GM23338 (cell line): ENCODE measurements at regions not wholly inside any gene's neighbourhood (a gene's known extent, or its start where the extent isn't known, plus 50 kb on each side); places are given as distances from the start of the nearest gene placed in this dataset.

Source experiments
- ATAC-seq: fragments of 200-7000 bp; cut with Tn5 transposase; 3 replicates; pipeline ENCODE4 v1.9.1; 2020
- DNase-seq: peaks from one replicate; pipeline ENCODE4 v3.0.0-alpha.2; 2015; ENCODE audit warnings: low spot score
- H2AFZ ChIP-seq: fragments of 200-600 bp; sonication (generic); 2 replicates; pipeline ENCODE4 v1.8.0; 2016; ENCODE audit warnings: antibody characterized with exemption, mild to moderate bottlenecking, moderate library complexity
- H3F3A ChIP-seq: fragments of 200-600 bp; sonication (generic); replicated peaks from 2 replicates; pipeline ENCODE4 v1.8.0; 2017; ENCODE audit warnings: antibody characterized with exemption, mixed run types, low read depth
- H3K27ac ChIP-seq: fragments of 200-600 bp; sonication (generic); 2 replicates; pipeline ENCODE4 v1.6.1; 2016; ENCODE audit warnings: low read depth
- H3K27me3 ChIP-seq: fragments of 200-600 bp; sonication (generic); 2 replicates; pipeline ENCODE4 v1.8.0; 2016; ENCODE audit warnings: mild to moderate bottlenecking, mixed run types, moderate library complexity; ENCODE audit not compliant: insufficient read depth
- H3K36me3 ChIP-seq: fragments of 200-600 bp; sonication (generic); 2 replicates; pipeline ENCODE4 v1.8.0; 2016; ENCODE audit warnings: mild to moderate bottlenecking; ENCODE audit not compliant: insufficient read depth
- H3K4me1 ChIP-seq: fragments of 200-600 bp; sonication (generic); 2 replicates; pipeline ENCODE4 v1.8.0; 2016; ENCODE audit warnings: mild to moderate bottlenecking, moderate library complexity; ENCODE audit not compliant: insufficient read depth
- H3K4me2 ChIP-seq: fragments of 200-600 bp; sonication (generic); 2 replicates; pipeline ENCODE4 v1.7.1; 2017; ENCODE audit warnings: mixed run types
- H3K4me3 ChIP-seq: fragments of 200-600 bp; sonication (generic); 2 replicates; pipeline ENCODE4 v1.6.1; 2016; ENCODE audit warnings: mixed run types
- H3K79me2 ChIP-seq: fragments of 200-600 bp; sonication (generic); replicated peaks from 2 replicates; pipeline ENCODE4 v1.8.0; 2017; ENCODE audit warnings: mild to moderate bottlenecking; ENCODE audit not compliant: insufficient read depth
- H3K9me2 ChIP-seq: fragments of 200-600 bp; sonication (generic); 2 replicates; pipeline ENCODE4 v1.8.0; 2017; ENCODE audit not compliant: insufficient read depth
- H4K20me1 ChIP-seq: fragments of 200-600 bp; sonication (generic); replicated peaks from 2 replicates; pipeline ENCODE4 v1.8.0; 2017; ENCODE audit warnings: mild to moderate bottlenecking; ENCODE audit not compliant: insufficient read depth
- H3K27ac Mint-ChIP-seq: 2 replicates; pipeline ENCODE4 v1.8.0; 2020; ENCODE audit warnings: inconsistent platforms, mild to moderate bottlenecking, moderate library complexity, mixed read lengths
- H3K27me3 Mint-ChIP-seq: 3 replicates; pipeline ENCODE4 v1.8.0; 2022; ENCODE audit warnings: low read depth, mild to moderate bottlenecking, moderate library complexity, mixed read lengths, inconsistent platforms; ENCODE audit not compliant: insufficient read depth, poor library complexity
- H3K36me3 Mint-ChIP-seq: 3 replicates; pipeline ENCODE4 v1.8.0; 2021; ENCODE audit warnings: low read depth, mild to moderate bottlenecking, inconsistent platforms, moderate library complexity, mixed read lengths
- H3K4me1 Mint-ChIP-seq: 3 replicates; pipeline ENCODE4 v1.8.0; 2020; ENCODE audit warnings: mild to moderate bottlenecking, inconsistent platforms, mixed read lengths
- H3K4me3 Mint-ChIP-seq: 3 replicates; pipeline ENCODE4 v1.8.0; 2021; ENCODE audit warnings: moderate library complexity, mild to moderate bottlenecking, inconsistent platforms, mixed read lengths
- H3K9me3 Mint-ChIP-seq: 3 replicates; pipeline ENCODE4 v1.8.0; 2020; ENCODE audit warnings: moderate library complexity, mild to moderate bottlenecking, inconsistent platforms, mixed read lengths
- CREB1 ChIP-seq: fragments of 250-450 bp; sonication (Bioruptor Pico); IDR thresholded peaks from 2 replicates; pipeline ENCODE4 v1.5.0; 2020; ENCODE audit warnings: low read depth, mild to moderate bottlenecking, moderate library complexity
- CTCF ChIP-seq, 2 experiments: fragments of 200-600 bp in 1 of 2; sonication (generic) in 1 of 2; conservative IDR thresholded peaks; 2 replicates each; pipeline versions ENCODE4 v1.5.1 to v1.6.1; 2016 to 2017; ENCODE audit warnings: antibody characterized with exemption in 2 of 2, low read depth in 2 of 2, mild to moderate bottlenecking in 2 of 2, moderate library complexity in 1 of 2
- ETS1 ChIP-seq: IDR thresholded peaks from 2 replicates; pipeline ENCODE4 v1.6.1; 2016; ENCODE audit warnings: antibody characterized with exemption
- EZH2 ChIP-seq: fragments of 200-600 bp; sonication (generic); IDR thresholded peaks from one replicate; pipeline ENCODE4 v1.8.0; 2017; ENCODE audit warnings: antibody characterized with exemption, mild to moderate bottlenecking, low read depth; ENCODE audit not compliant: unreplicated experiment
- EZH2phosphoT487 ChIP-seq: fragments of 200-600 bp; sonication (generic); IDR thresholded peaks from one replicate; pipeline ENCODE4 v1.8.1; 2018; ENCODE audit warnings: antibody characterized with exemption; ENCODE audit not compliant: unreplicated experiment
- JUNB ChIP-seq: IDR thresholded peaks from one replicate; pipeline ENCODE4 v1.6.1; 2016; ENCODE audit warnings: antibody characterized with exemption; ENCODE audit not compliant: unreplicated experiment
- REST ChIP-seq: IDR thresholded peaks from one replicate; pipeline ENCODE4 v1.6.1; 2018; ENCODE audit warnings: antibody characterized with exemption; ENCODE audit not compliant: unreplicated experiment
- STAT1 ChIP-seq: IDR thresholded peaks from one replicate; pipeline ENCODE4 v1.6.1; 2016; ENCODE audit warnings: antibody characterized with exemption; ENCODE audit not compliant: unreplicated experiment
- ZNF114 ChIP-seq: fragments of 250-450 bp; sonication (Bioruptor Pico); IDR thresholded peaks from 2 replicates; pipeline ENCODE4 v1.5.0; 2020; ENCODE audit warnings: mild to moderate bottlenecking, moderate library complexity

GRCh38 chr21:18157406-18157805 is 87.2 kb upstream of the CHODL start:
- no peaks in the 10 kb centered on the region for H3K27me3 Mint-ChIP-seq
- H3K27ac Mint-ChIP-seq = no peak overlapping the region

More at GRCh38 chr21:18157406-18157805, 87.2 kb upstream of the CHODL start:
- no peaks in the 10 kb centered on the region for H3K79me2 ChIP-seq
- H3K4me1 Mint-ChIP-seq = peaks cover 21% of the 10 kb centered on the region
- no peak for DNase-seq
- no peak overlapping the region for H3K4me2 ChIP-seq
- no peaks in the 10 kb centered on the region for H4K20me1 ChIP-seq
- peaks cover 15% of the 10 kb centered on the region for H3K36me3 Mint-ChIP-seq
- TF ChIP-seq JUNB (no peak), ZNF114 (no peak), EZH2 (no peak), ETS1 (no peak), REST (no peak), CREB1 (CRISPR knock-in tag) (no peak), CTCF (conservative IDR thresholded peaks at IDR 0.05; ENCODE audit: low read depth in 2 of 2) (no peak), STAT1 (no peak), EZH2phosphoT487 (no peak)
- no peak overlapping the region for H2AFZ ChIP-seq
- H3K9me2 ChIP-seq = peaks cover 12% of the 10 kb centered on the region; the same call in 1 of the 2 replicates
- no peak overlapping the region for H3K27ac ChIP-seq
- peaks cover 18% of the 10 kb centered on the region for H3K9me3 Mint-ChIP-seq
- H3K36me3 ChIP-seq = no peaks in the 10 kb centered on the region
- ATAC-seq = no peak
- H3K27me3 ChIP-seq = no peaks in the 10 kb centered on the region
- H3F3A ChIP-seq = no peaks in the 10 kb centered on the region
- peaks cover 12% of the 10 kb centered on the region; the same call in 1 of the 2 replicates for H3K4me1 ChIP-seq
- no peak overlapping the region for H3K4me3 Mint-ChIP-seq
- H3K4me3 ChIP-seq = no peak overlapping the region
